ENCODE measurements at regions not wholly inside any gene's neighbourhood (a gene's known extent, or its start where the extent isn't known, plus 50 kb on each side); places are given as distances from the start of the nearest gene placed in this dataset.
"Not testable (repeated sequence)": the region's sequence is repeated elsewhere in the genome, so short reads cannot be mapped to it uniquely, and the experiment has no call there.

GRCh38 chr16:51254390-51254789 is 103.3 kb upstream of the SALL1 start:
- not testable (repeated sequence) for TF ChIP-seq ZFP3 (CRISPR knock-in tag; IDR thresholded peaks at IDR 0.05); ZNF8 (CRISPR knock-in tag; IDR thresholded peaks at IDR 0.05); TOX (CRISPR knock-in tag; IDR thresholded peaks at IDR 0.05; ENCODE audit: borderline replicate concordance); TSHZ2 (CRISPR knock-in tag; IDR thresholded peaks at IDR 0.05); ARNTL (CRISPR knock-in tag; IDR thresholded peaks at IDR 0.05; ENCODE audit: borderline replicate concordance, low read depth); ISL1 (CRISPR knock-in tag; IDR thresholded peaks at IDR 0.05); GLIS3 (CRISPR knock-in tag; IDR thresholded peaks at IDR 0.05); CSDC2 (CRISPR knock-in tag; IDR thresholded peaks at IDR 0.05); PATZ1 (CRISPR knock-in tag; IDR thresholded peaks at IDR 0.05; ENCODE audit: borderline replicate concordance)
